Karpas-422 (cell line): ENCODE measurements at regions not wholly inside any gene's neighbourhood (a gene's known extent, or its start where the extent isn't known, plus 50 kb on each side); places are given as distances from the start of the nearest gene placed in this dataset.
A peak's percentile ranks its signal among the peaks of the same experiment; 100 is the strongest.
"Not testable (repeated sequence)": the region's sequence is repeated elsewhere in the genome, so short reads cannot be mapped to it uniquely, and the experiment has no call there.

Source experiments
- DNase-seq: peaks from one replicate; pipeline ENCODE4 v3.0.0-alpha.2; 2015
- H2AFZ ChIP-seq: fragments of 200-600 bp; sonication (generic); 2 replicates; pipeline ENCODE4 v1.6.1; 2014; ENCODE audit warnings: antibody characterized with exemption, low read length, mixed read lengths
- H3K27ac ChIP-seq: fragments of 200-600 bp; sonication (generic); 2 replicates; pipeline ENCODE4 v1.5.1; 2014; ENCODE audit warnings: mild to moderate bottlenecking, low read length, moderate library complexity
- H3K27me3 ChIP-seq: fragments of 200-600 bp; sonication (generic); 2 replicates; pipeline ENCODE4 v1.6.1; 2014; ENCODE audit warnings: low read length, mixed read lengths
- H3K36me3 ChIP-seq: fragments of 200-600 bp; sonication (generic); 2 replicates; pipeline ENCODE4 v1.6.1; 2014; ENCODE audit warnings: low read length, mixed read lengths; ENCODE audit not compliant: insufficient read depth
- H3K4me1 ChIP-seq: fragments of 200-600 bp; sonication (generic); 2 replicates; pipeline ENCODE4 v1.6.1; 2014; ENCODE audit warnings: mild to moderate bottlenecking, low read length, mixed read lengths
- H3K4me2 ChIP-seq: fragments of 200-600 bp; sonication (generic); 2 replicates; pipeline ENCODE4 v1.6.1; 2014; ENCODE audit warnings: low read length, low read depth, mild to moderate bottlenecking; ENCODE audit not compliant: poor library complexity, severe bottlenecking
- H3K4me3 ChIP-seq: fragments of 200-600 bp; sonication (generic); 2 replicates; pipeline ENCODE4 v1.5.1; 2014; ENCODE audit warnings: mild to moderate bottlenecking, antibody characterized with exemption, low read length, mixed read lengths
- H3K79me2 ChIP-seq: fragments of 200-600 bp; sonication (generic); 2 replicates; pipeline ENCODE4 v1.6.1; 2014; ENCODE audit warnings: mild to moderate bottlenecking, low read length, mixed read lengths
- H3K9ac ChIP-seq: fragments of 200-600 bp; sonication (generic); 2 replicates; pipeline ENCODE4 v1.6.0; 2014; ENCODE audit warnings: low read length
- H3K9me2 ChIP-seq: fragments of 200-600 bp; sonication (generic), shearing (Covaris generic); replicated peaks from 2 replicates; pipeline ENCODE4 v1.6.0; 2014; ENCODE audit warnings: mild to moderate bottlenecking, low read length, moderate library complexity; ENCODE audit not compliant: insufficient read depth
- H3K9me3 ChIP-seq: fragments of 300-700, 200-600 bp; sonication (generic); 2 replicates; pipeline ENCODE4 v1.6.1; 2014; ENCODE audit warnings: low read length, mixed read lengths
- H4K20me1 ChIP-seq: fragments of 200-600 bp; sonication (generic); 2 replicates; pipeline ENCODE4 v1.6.1; 2014; ENCODE audit warnings: mild to moderate bottlenecking, antibody characterized with exemption, low read length, low read depth; ENCODE audit not compliant: insufficient read depth

DNA sequence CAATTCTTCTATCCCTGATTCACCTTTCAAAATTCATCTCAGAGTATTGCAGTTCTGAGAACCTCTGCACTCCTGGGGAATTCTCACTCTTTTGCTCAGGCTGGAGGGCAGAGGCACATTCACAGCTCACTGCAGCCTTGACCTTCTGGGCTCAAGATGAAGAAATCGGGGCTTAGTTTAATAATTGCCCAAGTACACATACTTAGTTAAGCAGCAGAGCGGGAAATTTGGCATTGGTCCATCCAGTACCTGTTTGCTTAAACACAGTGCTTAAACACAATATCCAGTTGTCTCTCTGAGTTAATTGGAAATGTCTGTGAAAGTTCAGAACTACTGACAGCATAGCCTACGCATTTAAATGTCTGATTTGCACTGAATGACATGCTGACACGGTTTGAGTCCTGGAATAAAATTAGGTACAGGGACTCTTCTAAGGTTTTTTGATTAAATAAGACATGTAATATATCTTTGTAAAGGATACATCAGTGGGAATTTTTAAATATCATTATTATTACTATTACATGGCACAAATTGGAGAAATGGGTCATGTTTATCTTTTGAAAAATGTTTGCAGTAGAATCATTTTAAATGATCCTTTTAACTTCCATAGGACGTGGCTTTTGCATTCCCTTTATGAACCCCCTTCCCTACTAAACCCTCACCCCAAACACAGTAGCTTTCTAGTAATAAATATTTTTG lies 337.4 kb downstream of the SRGAP2C start:
- H3K4me1 ChIP-seq, result peaks cover 51% of the 10 kb centered on the region
- no peaks in the 10 kb centered on the region for H3K9me2 ChIP-seq
- H3K4me2 ChIP-seq, result no peak overlapping the region
- H2AFZ ChIP-seq, result no peak overlapping the region
- no peaks in the 10 kb centered on the region for H3K9me3 ChIP-seq
- H3K27ac ChIP-seq, result peak overlapping the region; percentile 100
- H3K27me3 ChIP-seq, result no peaks in the 10 kb centered on the region
- no peaks in the 10 kb centered on the region for H3K36me3 ChIP-seq
- H4K20me1 ChIP-seq, result no peaks in the 10 kb centered on the region
- no peak overlapping the region for H3K9ac ChIP-seq
- DNase-seq, result no peak
- H3K4me3 ChIP-seq, result no peak overlapping the region
- H3K79me2 ChIP-seq, result peaks cover 7% of the 10 kb centered on the region; the same call in 1 of the 2 replicates

DNA sequence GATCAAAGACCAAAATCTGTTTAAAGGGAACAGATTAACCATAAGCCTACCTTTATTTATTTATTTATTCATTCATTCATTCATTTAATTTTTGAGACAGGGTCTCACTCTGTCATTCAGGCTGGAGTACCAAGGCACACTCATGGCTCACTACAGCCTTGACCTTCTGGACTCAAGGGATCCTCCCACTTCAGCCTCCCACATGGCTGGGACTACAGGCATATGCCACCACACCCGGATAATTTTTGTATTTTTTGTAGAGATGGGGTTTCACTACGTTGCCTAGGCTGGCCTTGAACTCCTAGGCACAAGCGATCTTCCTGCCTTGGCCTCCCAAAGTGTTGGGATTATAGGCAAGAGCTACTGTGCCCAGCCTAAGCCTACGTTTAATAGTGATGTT lies 338.3 kb downstream of the SRGAP2C start:
- H3K4me3 ChIP-seq, H3K36me3 ChIP-seq, H3K9me2 ChIP-seq, H3K27ac ChIP-seq, H3K9ac ChIP-seq, H4K20me1 ChIP-seq, H3K9me3 ChIP-seq, H3K79me2 ChIP-seq, H3K27me3 ChIP-seq, DNase-seq, H3K4me2 ChIP-seq, H2AFZ ChIP-seq: not testable (repeated sequence)
- peaks cover 42% of the 10 kb centered on the region for H3K4me1 ChIP-seq

DNA sequence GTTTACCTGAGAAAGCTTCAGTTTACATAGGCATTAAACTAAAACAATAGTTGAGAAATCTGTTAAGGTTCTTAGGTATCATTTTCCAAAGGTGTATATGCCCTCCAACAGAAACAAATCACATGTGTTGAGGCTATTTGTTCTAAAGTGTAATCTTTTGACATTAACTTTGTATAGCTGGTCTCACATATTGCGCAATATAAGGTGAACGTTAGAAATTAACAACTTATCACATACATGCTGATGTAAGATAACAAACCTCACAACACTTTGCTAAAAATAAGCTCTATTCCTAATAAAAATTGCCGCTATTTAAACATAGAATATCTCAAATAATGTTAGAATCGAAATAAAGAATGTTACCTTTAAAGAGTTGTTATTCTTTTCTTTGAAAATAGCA lies 340.6 kb downstream of the SRGAP2C start:
- no peak overlapping the region for H2AFZ ChIP-seq
- no peak overlapping the region for H3K27ac ChIP-seq
- H3K36me3 ChIP-seq, result no peaks in the 10 kb centered on the region
- peaks cover 37% of the 10 kb centered on the region for H3K4me1 ChIP-seq
- no peaks in the 10 kb centered on the region for H3K9me2 ChIP-seq
- no peaks in the 10 kb centered on the region for H3K79me2 ChIP-seq
- H3K9me3 ChIP-seq, result no peaks in the 10 kb centered on the region
- no peak overlapping the region for H3K4me3 ChIP-seq
- no peak overlapping the region for H3K9ac ChIP-seq
- no peak overlapping the region for H3K4me2 ChIP-seq
- no peaks in the 10 kb centered on the region for H3K27me3 ChIP-seq
- DNase-seq, result no peak
- H4K20me1 ChIP-seq, result no peaks in the 10 kb centered on the region

DNA sequence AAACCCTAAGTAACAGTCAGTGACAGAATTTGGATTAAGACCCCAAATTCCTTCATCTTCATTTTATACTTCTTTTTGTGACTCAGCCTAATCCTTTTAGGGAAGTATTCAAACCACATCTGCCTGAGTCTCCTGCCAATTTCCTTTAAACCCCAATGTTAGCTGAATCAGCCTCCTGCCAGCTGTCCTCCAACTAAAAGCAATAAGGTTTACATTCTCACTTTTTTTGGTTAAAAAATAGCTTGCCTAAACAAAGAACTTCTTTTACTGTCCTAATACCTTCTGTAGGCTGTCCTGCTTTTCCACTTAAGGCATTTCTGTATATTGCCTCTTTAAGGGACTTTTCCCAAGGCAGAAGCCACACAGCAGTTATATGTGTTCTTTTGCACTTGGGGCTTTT lies 344.2 kb downstream of the SRGAP2C start:
- not testable (repeated sequence) for H3K9ac ChIP-seq, H3K9me3 ChIP-seq, H2AFZ ChIP-seq, H3K27me3 ChIP-seq, H3K4me3 ChIP-seq, H3K79me2 ChIP-seq, DNase-seq, H4K20me1 ChIP-seq, H3K9me2 ChIP-seq, H3K36me3 ChIP-seq
- Histone ChIP-seq H3K4me1 (peaks cover 17% of the 10 kb centered on the region), H3K4me2 (peak overlapping the region; percentile 26), H3K27ac (peak overlapping the region; percentile 32; the same call in 1 of the 2 replicates)

DNA sequence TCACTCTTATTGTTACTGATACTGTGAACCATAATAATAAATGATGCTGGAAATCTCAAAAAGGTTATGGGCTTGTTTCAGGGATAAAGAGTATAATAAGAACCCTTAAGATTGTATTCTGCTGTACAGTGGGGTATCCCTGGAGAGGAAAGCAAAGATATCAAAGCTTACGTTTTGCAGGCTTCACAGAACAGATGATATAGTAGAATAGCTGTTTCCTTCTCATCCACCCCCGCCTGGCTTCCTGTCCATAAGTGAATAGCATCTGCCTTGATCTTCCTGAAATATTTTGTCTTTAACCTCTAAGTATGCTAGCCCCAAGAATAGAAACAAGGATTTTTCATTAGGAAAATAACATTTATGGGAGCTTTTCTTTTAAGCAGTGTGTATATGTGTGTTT lies 345.3 kb downstream of the SRGAP2C start:
- H3K27me3 ChIP-seq, H2AFZ ChIP-seq, H3K4me2 ChIP-seq, H3K27ac ChIP-seq, H3K9me3 ChIP-seq, H3K9ac ChIP-seq, H3K79me2 ChIP-seq, H3K4me3 ChIP-seq, DNase-seq, H3K9me2 ChIP-seq, H3K36me3 ChIP-seq, H4K20me1 ChIP-seq: not testable (repeated sequence)
- H3K4me1 ChIP-seq, result peaks cover 17% of the 10 kb centered on the region

DNA sequence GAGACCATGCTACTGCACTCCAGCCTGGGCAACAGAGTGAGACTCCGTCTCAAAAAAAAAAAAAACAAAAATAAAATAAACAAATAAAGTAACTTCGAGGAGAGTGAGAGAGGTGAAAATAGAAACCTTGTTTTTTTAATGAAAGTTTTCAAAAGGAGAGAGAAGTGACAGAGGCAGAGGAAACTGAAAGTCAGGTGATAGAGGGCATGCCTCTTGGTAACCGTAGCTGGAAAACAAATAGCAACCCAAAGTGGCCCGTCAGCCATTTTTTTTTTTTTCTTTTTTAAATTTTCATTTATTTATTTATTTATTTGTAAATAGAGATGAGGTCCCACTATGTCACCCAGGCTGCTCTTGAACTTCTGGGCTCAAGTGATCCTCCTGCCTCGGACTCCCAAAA lies 347.0 kb downstream of the SRGAP2C start:
- H3K4me2 ChIP-seq, H4K20me1 ChIP-seq, H3K27ac ChIP-seq, H3K79me2 ChIP-seq, H3K4me3 ChIP-seq, DNase-seq, H3K27me3 ChIP-seq, H3K9ac ChIP-seq, H3K9me3 ChIP-seq, H3K36me3 ChIP-seq, H2AFZ ChIP-seq, H3K9me2 ChIP-seq: not testable (repeated sequence)
- H3K4me1 ChIP-seq, result peaks cover 11% of the 10 kb centered on the region

DNA sequence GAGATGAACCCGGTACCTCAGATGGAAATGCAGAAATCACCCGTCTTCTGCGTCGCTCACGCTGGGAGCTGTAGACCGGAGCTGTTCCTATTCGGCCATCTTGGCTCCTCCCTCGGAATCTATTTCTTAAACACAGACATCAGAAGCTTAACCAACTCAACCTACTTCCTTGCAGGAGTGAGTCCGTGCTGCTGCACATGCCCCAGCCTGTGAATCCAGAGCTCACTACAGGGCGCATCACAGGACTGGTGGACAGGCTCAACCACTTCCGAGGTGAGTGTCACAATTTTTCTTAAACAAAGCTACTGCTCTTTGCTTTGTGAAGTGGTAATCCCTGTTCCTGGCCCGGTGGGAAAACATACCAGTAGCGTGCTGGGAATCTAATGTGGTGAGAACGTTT lies 353.4 kb downstream of the SRGAP2C start:
- not testable (repeated sequence) for H4K20me1 ChIP-seq, H3K27ac ChIP-seq, H3K4me3 ChIP-seq, H3K9ac ChIP-seq, H3K9me2 ChIP-seq, H3K4me1 ChIP-seq, H3K79me2 ChIP-seq, H3K9me3 ChIP-seq, H3K27me3 ChIP-seq, H3K36me3 ChIP-seq, H2AFZ ChIP-seq, DNase-seq, H3K4me2 ChIP-seq

DNA sequence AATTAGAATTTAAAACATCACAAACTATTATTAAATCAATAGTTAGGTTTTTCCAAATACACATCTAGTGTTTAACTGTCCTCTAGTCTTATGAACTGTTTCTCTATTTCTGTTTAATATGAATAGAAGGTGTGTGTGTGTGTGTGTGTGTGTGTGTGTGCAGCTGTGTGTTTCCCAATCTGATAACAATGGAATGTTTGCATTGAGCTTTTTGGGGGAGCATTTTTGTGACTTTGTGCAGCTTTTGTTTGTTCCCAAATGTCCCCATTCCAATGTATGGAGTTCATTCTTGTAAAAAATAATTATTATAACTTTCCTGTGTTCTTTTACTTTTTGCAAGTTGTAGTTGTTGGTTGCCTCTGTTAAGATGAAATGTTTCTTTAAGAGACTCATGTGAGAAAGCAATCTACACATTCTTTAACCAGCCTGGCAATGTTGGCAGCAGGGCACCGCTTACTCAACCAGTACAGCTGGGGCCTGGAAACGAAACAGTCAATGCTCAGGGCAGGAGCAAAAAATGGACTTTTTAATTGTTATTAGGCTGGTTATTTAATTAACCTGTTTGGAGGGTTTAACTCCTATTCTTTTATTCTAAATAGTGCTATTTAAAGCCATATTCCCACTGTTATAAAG lies 354.3 kb downstream of the SRGAP2C start:
- DNase-seq, result no peak
- H3K9me3 ChIP-seq, result no peaks in the 10 kb centered on the region
- no peak overlapping the region for H3K4me3 ChIP-seq
- no peaks in the 10 kb centered on the region for H3K27me3 ChIP-seq
- H4K20me1 ChIP-seq, result no peaks in the 10 kb centered on the region
- H3K79me2 ChIP-seq, result peaks cover 3% of the 10 kb centered on the region; the same call in 1 of the 2 replicates
- H2AFZ ChIP-seq, result peak overlapping the region; percentile 65
- H3K9me2 ChIP-seq, result no peaks in the 10 kb centered on the region
- H3K4me2 ChIP-seq, result no peak overlapping the region
- no peak overlapping the region for H3K9ac ChIP-seq
- peaks cover 9% of the 10 kb centered on the region for H3K4me1 ChIP-seq
- H3K36me3 ChIP-seq, result no peaks in the 10 kb centered on the region
- 0 out of 2 replicates have a peak overlapping the region, but pooled peaks have one; percentile 22 for H3K27ac ChIP-seq
